Fibroblast of mammary gland (primary cell): ENCODE measurements at regions not wholly inside any gene's neighbourhood (a gene's known extent, or its start where the extent isn't known, plus 50 kb on each side); places are given as distances from the start of the nearest gene placed in this dataset.

ENCODE experiments used
- DNase-seq: peaks from one replicate; pipeline ENCODE4 v3.0.0-alpha.2; 2010; ENCODE audit warnings: low read depth
- H3K4me3 ChIP-seq: 2 replicates; pipeline ENCODE4 v1.5.1; 2011; ENCODE audit warnings: low read depth, mild to moderate bottlenecking, low read length, moderate library complexity; ENCODE audit not compliant: control insufficient read depth
- TF ChIP-seq, protein P1 (sequence below): conservative IDR thresholded peaks from 2 replicates; pipeline ENCODE4 v1.5.1; 2011; ENCODE audit warnings: low read depth, low read length, inconsistent platforms; ENCODE audit not compliant: control insufficient read depth, insufficient read depth

- H3K4me3 ChIP-seq: no peak overlapping the region
- no peak for DNase-seq
- TF ChIP-seq, protein P1, sequence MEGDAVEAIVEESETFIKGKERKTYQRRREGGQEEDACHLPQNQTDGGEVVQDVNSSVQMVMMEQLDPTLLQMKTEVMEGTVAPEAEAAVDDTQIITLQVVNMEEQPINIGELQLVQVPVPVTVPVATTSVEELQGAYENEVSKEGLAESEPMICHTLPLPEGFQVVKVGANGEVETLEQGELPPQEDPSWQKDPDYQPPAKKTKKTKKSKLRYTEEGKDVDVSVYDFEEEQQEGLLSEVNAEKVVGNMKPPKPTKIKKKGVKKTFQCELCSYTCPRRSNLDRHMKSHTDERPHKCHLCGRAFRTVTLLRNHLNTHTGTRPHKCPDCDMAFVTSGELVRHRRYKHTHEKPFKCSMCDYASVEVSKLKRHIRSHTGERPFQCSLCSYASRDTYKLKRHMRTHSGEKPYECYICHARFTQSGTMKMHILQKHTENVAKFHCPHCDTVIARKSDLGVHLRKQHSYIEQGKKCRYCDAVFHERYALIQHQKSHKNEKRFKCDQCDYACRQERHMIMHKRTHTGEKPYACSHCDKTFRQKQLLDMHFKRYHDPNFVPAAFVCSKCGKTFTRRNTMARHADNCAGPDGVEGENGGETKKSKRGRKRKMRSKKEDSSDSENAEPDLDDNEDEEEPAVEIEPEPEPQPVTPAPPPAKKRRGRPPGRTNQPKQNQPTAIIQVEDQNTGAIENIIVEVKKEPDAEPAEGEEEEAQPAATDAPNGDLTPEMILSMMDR: no peak
These were observed 103.9 kb upstream of the TSPAN2 start for GRCh38 chr1:115193046-115193828.

DNA sequence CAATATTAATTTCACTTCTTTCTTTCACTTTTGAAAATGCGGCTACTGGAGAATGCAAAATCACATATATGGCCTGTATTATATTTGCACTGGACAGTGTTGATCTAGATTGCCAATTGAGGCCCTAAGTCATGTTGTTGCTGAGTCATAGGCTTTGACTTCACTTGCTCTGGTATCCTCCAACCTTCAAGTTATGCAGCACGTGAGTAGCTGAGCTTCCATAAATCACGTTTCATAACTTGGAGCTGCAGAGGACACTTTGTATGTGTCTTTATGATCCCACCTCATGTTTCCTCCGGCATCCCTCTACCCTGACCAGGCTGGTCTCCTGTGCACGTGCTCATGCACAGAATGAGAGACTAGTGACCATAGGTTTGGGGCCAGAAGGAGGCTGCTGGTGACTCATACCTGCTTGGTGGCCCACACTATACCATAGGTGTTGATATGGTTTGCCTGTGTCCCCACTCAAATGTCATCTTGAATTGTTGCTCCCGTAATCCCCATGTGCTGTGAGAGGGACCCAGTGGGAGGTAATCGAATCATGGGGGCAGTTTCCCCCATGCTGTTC, 103.0 kb upstream of the TSPAN2 start:
- H3K4me3 ChIP-seq: no peak overlapping the region
- TF ChIP-seq, protein P1: no peak
- peak; percentile 39 for DNase-seq

- TF ChIP-seq, protein P1: no peak
- no peak overlapping the region for H3K4me3 ChIP-seq
- no peak for DNase-seq
These were observed 102.4 kb upstream of the TSPAN2 start for GRCh38 chr1:115191691-115192090.

DNA sequence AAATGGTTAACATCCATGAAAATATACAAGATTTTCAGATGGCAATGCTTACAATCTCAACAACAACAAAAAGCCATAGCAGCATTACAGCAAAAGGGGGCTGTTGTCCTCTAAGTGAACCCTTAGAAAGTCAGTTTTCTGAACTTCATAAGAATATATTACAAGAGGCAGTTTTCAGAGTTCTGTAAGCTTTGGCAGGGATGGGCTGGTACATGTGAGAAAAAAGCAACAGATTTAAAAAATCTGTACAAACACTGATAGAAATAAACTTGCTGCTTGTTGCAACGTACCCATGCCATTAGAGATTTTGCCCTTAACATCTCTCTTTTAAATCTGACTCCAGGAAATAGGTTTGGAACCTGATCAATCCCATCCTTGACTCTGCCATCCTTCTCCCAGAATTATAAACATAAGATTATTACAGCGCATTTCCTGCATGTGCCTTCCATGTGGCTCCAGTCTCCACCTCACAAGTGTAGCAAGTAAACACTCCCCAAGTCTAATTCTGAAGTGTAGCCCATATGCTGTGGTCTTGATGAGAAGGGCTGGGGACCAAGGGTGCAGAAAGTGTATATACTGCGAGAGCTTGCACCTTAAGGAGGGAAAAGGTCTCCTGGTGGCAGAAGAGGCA, 101.4 kb upstream of the TSPAN2 start:
- peak; percentile 67 for DNase-seq
- TF ChIP-seq, protein P1: no peak
- H3K4me3 ChIP-seq: no peak overlapping the region

DNA sequence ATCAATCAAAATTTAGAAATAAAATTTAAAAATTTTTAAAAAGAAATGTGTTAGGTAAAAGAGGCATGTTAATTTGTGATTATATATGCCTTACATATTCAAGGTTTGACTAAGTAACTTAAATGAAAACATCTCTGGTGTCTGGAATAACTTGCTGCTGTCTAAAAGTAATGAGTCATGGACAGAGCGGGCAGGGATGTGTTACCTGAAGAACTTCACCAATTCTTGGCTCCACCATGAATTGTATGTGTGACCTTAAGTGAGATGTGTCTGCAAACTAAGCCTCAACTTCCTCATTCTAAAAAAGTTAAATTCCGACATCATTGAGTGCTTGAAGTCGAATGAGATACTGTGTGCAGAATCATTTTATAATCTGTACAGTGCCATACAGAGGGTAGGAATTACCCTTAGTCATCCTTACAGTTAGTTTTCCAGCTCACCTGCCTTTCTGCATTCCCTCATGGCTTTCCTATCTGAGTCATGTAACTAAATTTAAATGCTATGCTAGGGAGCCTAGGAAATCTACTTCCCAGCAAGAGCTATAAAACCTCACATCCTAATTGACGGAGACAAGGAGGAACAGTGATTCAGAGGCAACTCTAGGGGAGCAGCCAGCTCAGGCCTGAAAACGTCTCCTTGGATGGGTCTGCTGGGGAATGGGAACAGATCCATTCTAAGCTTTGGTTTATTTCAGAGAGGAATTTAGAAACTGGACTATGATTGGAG, 100.7 kb upstream of the TSPAN2 start:
- DNase-seq: peak; percentile 97
- TF ChIP-seq, protein P1: no peak
- no peak overlapping the region for H3K4me3 ChIP-seq

DNA sequence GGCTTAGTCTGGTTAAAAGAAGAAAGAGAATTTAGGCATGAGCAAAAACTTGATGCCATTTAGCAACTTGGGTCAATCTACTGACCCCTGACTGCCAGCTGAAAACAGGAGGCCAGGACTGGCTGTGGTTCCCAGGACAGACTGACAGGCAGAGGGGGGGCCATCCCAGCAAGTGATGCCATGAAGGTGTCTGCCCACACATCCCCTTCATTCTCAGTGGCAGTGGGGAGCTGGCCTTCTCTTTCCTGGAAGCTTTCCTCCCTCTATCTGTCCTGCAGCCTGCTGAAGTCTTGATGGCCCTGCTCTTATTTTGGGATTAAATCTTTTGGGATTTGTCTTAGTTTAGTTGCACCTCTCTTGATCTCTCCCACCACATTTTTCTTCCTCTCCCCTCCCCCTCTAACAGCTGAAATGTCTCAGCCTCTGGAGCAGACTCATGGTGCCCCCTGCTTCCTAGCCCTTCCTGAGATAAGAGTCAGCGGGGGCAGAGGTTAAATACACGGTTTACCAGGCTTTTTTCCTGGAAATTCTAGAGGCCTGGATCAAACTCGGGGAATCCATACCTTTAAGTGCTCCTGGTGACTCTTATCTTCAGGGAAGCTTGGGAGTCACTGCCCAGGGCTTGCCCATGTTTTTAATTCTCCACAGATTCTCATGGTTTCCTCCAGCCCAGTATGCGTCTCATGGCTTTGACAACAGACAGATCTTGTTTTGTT, 99.5 kb upstream of the TSPAN2 start:
- no peak for DNase-seq
- no peak overlapping the region for H3K4me3 ChIP-seq
- TF ChIP-seq, protein P1: no peak
